ENCODE measurements at regions not wholly inside any gene's neighbourhood (a gene's known extent, or its start where the extent isn't known, plus 50 kb on each side); places are given as distances from the start of the nearest gene placed in this dataset.

- no peak overlapping the region for H3K4me3 ChIP-seq (ENCODE audit: low read length)
- no peaks in the 10 kb centered on the region for H3K4me1 ChIP-seq (ENCODE audit: low read length)
- no peaks in the 10 kb centered on the region for H3K36me3 ChIP-seq (ENCODE audit: insufficient read depth, low read length)
- no peaks in the 10 kb centered on the region for H4K20me1 ChIP-seq (ENCODE audit: insufficient read depth, low read depth, low read length)
- H3K79me2 ChIP-seq (ENCODE audit: low read length): no peaks in the 10 kb centered on the region
- H2AFZ ChIP-seq (ENCODE audit: low read length): no peak overlapping the region
- H3K9me3 ChIP-seq (ENCODE audit: low read length): peaks cover 21% of the 10 kb centered on the region
- no peak overlapping the region for H3K9ac ChIP-seq (ENCODE audit: low read length)
- H3K4me2 ChIP-seq (ENCODE audit: low read depth, low read length, poor library complexity, severe bottlenecking): no peak overlapping the region
- H3K9me2 ChIP-seq (replicated peaks; ENCODE audit: insufficient read depth, low read length): no peaks in the 10 kb centered on the region
- DNase-seq: no peak
- H3K27me3 ChIP-seq (ENCODE audit: low read length): no peaks in the 10 kb centered on the region
- H3K27ac ChIP-seq (ENCODE audit: low read length): no peak overlapping the region
These were observed 1420.2 kb downstream of the PCDH18 start for GRCh38 chr4:136112116-136112515.

DNA sequence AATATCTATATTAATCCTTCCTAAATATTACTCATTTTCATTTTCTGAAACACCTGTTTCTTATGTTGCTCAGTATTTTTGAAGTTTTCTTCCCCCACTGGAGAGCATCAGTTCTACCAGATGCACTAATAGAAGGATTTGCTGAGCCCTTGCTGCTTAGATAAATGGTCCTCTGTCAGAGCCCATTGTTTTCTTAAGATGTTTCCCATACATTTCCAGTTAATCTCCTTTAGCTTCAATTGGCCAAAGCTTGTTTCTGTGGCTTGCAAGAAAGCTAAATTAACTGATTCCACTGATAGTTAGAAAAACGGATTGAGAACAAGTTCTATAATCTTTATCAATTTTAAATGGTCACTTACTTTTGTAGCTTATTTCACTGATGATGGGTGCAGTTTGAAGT lies 1425.5 kb downstream of the PCDH18 start:
- H3K9me3 ChIP-seq (ENCODE audit: low read length): peaks cover 18% of the 10 kb centered on the region
- no peak overlapping the region for H2AFZ ChIP-seq (ENCODE audit: low read length)
- H3K9ac ChIP-seq (ENCODE audit: low read length): no peak overlapping the region
- no peak overlapping the region for H3K27ac ChIP-seq (ENCODE audit: low read length)
- no peak for DNase-seq
- no peaks in the 10 kb centered on the region for H4K20me1 ChIP-seq (ENCODE audit: insufficient read depth, low read depth, low read length)
- no peaks in the 10 kb centered on the region for H3K4me1 ChIP-seq (ENCODE audit: low read length)
- no peaks in the 10 kb centered on the region for H3K27me3 ChIP-seq (ENCODE audit: low read length)
- H3K9me2 ChIP-seq (replicated peaks; ENCODE audit: insufficient read depth, low read length): no peaks in the 10 kb centered on the region
- H3K4me3 ChIP-seq (ENCODE audit: low read length): no peak overlapping the region
- H3K4me2 ChIP-seq (ENCODE audit: low read depth, low read length, poor library complexity, severe bottlenecking): no peak overlapping the region
- no peaks in the 10 kb centered on the region for H3K36me3 ChIP-seq (ENCODE audit: insufficient read depth, low read length)
- no peaks in the 10 kb centered on the region for H3K79me2 ChIP-seq (ENCODE audit: low read length)

DNA sequence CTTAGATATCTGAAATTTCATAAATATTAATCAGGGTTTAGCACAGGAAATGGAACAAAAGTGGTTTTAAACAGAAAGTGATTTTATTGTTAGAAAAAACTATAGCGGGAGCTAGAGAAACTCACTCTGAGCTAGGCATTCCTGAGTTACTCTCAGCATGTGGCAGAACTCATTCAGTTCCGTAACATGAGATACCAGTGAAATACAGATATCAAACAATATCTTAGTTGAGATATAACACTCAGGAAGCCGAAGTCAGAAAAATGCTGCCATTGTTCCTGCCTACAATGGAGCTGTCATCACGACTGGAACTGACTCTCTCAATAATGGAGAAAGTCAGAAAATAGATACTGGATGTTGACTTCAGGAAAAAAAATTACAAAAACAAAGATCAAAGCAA lies 1428.7 kb downstream of the PCDH18 start:
- H3K36me3 ChIP-seq (ENCODE audit: insufficient read depth, low read length): no peaks in the 10 kb centered on the region
- no peak overlapping the region for H3K9ac ChIP-seq (ENCODE audit: low read length)
- no peaks in the 10 kb centered on the region for H3K79me2 ChIP-seq (ENCODE audit: low read length)
- H3K27ac ChIP-seq (ENCODE audit: low read length): no peak overlapping the region
- H3K9me2 ChIP-seq (replicated peaks; ENCODE audit: insufficient read depth, low read length): no peaks in the 10 kb centered on the region
- H4K20me1 ChIP-seq (ENCODE audit: insufficient read depth, low read depth, low read length): no peaks in the 10 kb centered on the region
- H3K9me3 ChIP-seq (ENCODE audit: low read length): peaks cover 34% of the 10 kb centered on the region
- no peak overlapping the region for H3K4me2 ChIP-seq (ENCODE audit: low read depth, low read length, poor library complexity, severe bottlenecking)
- DNase-seq: no peak
- no peak overlapping the region for H3K4me3 ChIP-seq (ENCODE audit: low read length)
- no peaks in the 10 kb centered on the region for H3K4me1 ChIP-seq (ENCODE audit: low read length)
- H2AFZ ChIP-seq (ENCODE audit: low read length): no peak overlapping the region
- H3K27me3 ChIP-seq (ENCODE audit: low read length): no peaks in the 10 kb centered on the region

DNA sequence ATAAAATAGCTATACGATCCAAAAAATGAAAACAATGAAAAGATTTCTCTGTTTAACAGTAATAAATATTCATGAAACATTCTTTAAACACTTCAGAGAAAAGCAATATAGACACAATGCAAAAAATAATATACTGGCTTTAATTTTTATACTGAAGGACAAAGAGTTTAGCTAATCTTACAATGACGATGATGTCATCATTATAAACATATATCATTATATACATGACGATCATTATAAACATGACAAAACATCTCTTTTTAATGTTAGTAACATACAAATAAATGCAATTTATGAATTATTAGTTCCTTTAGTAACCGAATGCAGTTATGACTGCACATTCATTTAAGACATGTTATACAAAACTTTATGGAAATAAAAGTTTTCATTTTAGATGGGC lies 1434.6 kb downstream of the PCDH18 start:
- H3K79me2 ChIP-seq (ENCODE audit: low read length): no peaks in the 10 kb centered on the region
- H3K27me3 ChIP-seq (ENCODE audit: low read length): no peaks in the 10 kb centered on the region
- H4K20me1 ChIP-seq (ENCODE audit: insufficient read depth, low read depth, low read length): no peaks in the 10 kb centered on the region
- H3K27ac ChIP-seq (ENCODE audit: low read length): no peak overlapping the region
- no peak overlapping the region for H3K4me3 ChIP-seq (ENCODE audit: low read length)
- no peak overlapping the region for H3K4me2 ChIP-seq (ENCODE audit: low read depth, low read length, poor library complexity, severe bottlenecking)
- no peak for DNase-seq
- peaks cover 22% of the 10 kb centered on the region for H3K9me3 ChIP-seq (ENCODE audit: low read length)
- no peaks in the 10 kb centered on the region for H3K9me2 ChIP-seq (replicated peaks; ENCODE audit: insufficient read depth, low read length)
- H3K36me3 ChIP-seq (ENCODE audit: insufficient read depth, low read length): no peaks in the 10 kb centered on the region
- H3K9ac ChIP-seq (ENCODE audit: low read length): no peak overlapping the region
- no peaks in the 10 kb centered on the region for H3K4me1 ChIP-seq (ENCODE audit: low read length)
- H2AFZ ChIP-seq (ENCODE audit: low read length): no peak overlapping the region

DNA sequence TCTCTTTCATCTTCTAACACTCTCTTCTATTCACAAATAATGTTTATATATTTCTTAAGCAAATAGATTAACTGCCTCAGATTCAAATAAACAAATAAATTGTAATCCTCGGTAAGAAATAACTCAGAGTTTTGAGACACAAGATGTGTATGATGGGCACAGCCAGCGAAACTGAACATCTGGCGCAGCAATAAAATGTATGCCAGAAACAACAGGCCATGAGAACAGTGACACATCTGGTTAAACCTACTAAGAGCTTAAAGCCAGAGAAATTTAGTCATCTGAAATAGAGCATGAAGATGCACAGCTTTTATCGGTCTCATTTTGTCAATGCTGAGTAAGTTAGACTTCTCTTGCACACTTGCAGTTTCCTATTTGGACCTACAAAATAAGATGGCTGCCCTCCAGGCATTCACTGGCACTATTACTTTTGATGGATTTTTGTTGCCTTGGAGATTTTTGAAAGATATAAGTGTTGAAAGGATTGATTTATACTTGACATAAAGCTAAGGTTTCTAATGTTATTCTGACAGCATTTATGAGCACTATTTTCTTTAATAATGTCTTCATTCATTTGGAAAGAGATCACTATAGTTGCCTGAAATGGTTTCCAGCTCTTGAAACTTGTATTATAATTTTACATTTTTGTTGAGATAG lies 1444.0 kb downstream of the PCDH18 start:
- no peaks in the 10 kb centered on the region for H3K27me3 ChIP-seq (ENCODE audit: low read length)
- no peaks in the 10 kb centered on the region; the same call in 1 of the 2 replicates for H3K9me2 ChIP-seq (replicated peaks; ENCODE audit: insufficient read depth, low read length)
- H4K20me1 ChIP-seq (ENCODE audit: insufficient read depth, low read depth, low read length): no peaks in the 10 kb centered on the region
- no peak overlapping the region for H3K27ac ChIP-seq (ENCODE audit: low read length)
- H3K4me2 ChIP-seq (ENCODE audit: low read depth, low read length, poor library complexity, severe bottlenecking): no peak overlapping the region
- DNase-seq: no peak
- no peaks in the 10 kb centered on the region for H3K79me2 ChIP-seq (ENCODE audit: low read length)
- H3K4me1 ChIP-seq (ENCODE audit: low read length): no peaks in the 10 kb centered on the region
- no peak overlapping the region for H3K4me3 ChIP-seq (ENCODE audit: low read length)
- H3K9me3 ChIP-seq (ENCODE audit: low read length): peaks cover 22% of the 10 kb centered on the region
- no peak overlapping the region for H3K9ac ChIP-seq (ENCODE audit: low read length)
- no peak overlapping the region for H2AFZ ChIP-seq (ENCODE audit: low read length)
- H3K36me3 ChIP-seq (ENCODE audit: insufficient read depth, low read length): no peaks in the 10 kb centered on the region

DNA sequence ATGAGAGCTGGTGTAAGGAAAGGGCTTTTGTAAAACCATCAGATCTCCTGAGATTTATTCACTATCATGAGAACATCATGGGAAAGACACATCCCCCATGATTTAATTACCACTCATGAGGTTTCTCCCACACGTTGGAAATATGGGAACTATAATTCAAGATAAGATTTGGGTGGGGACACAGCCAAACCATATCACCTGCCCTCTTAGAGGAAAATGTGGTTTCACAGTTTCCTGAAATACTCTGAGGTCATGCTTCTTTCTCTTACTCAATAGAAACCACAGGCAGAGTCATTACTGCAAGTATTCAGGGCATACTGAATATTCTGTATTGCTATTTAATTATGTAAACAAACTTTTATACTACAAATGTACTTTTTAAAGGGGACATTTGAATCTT lies 1453.3 kb downstream of the PCDH18 start:
- H4K20me1 ChIP-seq (ENCODE audit: insufficient read depth, low read depth, low read length): no peaks in the 10 kb centered on the region
- no peaks in the 10 kb centered on the region for H3K79me2 ChIP-seq (ENCODE audit: low read length)
- no peak overlapping the region for H3K27ac ChIP-seq (ENCODE audit: low read length)
- H3K36me3 ChIP-seq (ENCODE audit: insufficient read depth, low read length): no peaks in the 10 kb centered on the region
- H2AFZ ChIP-seq (ENCODE audit: low read length): no peak overlapping the region
- no peak overlapping the region for H3K4me3 ChIP-seq (ENCODE audit: low read length)
- no peaks in the 10 kb centered on the region for H3K4me1 ChIP-seq (ENCODE audit: low read length)
- peaks cover 23% of the 10 kb centered on the region; the same call in 1 of the 2 replicates for H3K9me3 ChIP-seq (ENCODE audit: low read length)
- H3K4me2 ChIP-seq (ENCODE audit: low read depth, low read length, poor library complexity, severe bottlenecking): no peak overlapping the region
- H3K9ac ChIP-seq (ENCODE audit: low read length): no peak overlapping the region
- no peaks in the 10 kb centered on the region for H3K27me3 ChIP-seq (ENCODE audit: low read length)
- H3K9me2 ChIP-seq (replicated peaks; ENCODE audit: insufficient read depth, low read length): no peaks in the 10 kb centered on the region
- no peak for DNase-seq

GRCh38 chr4:136056748-136057147 lies 1475.5 kb downstream of the PCDH18 start:
- no peak overlapping the region for H3K27ac ChIP-seq (ENCODE audit: low read length)
- no peak overlapping the region for H3K9ac ChIP-seq (ENCODE audit: low read length)
- no peaks in the 10 kb centered on the region for H3K79me2 ChIP-seq (ENCODE audit: low read length)
- H3K36me3 ChIP-seq (ENCODE audit: insufficient read depth, low read length): no peaks in the 10 kb centered on the region
- DNase-seq: no peak
- peaks cover 19% of the 10 kb centered on the region for H3K9me3 ChIP-seq (ENCODE audit: low read length)
- H3K4me3 ChIP-seq (ENCODE audit: low read length): no peak overlapping the region
- H4K20me1 ChIP-seq (ENCODE audit: insufficient read depth, low read depth, low read length): no peaks in the 10 kb centered on the region
- H3K27me3 ChIP-seq (ENCODE audit: low read length): no peaks in the 10 kb centered on the region
- no peak overlapping the region for H3K4me2 ChIP-seq (ENCODE audit: low read depth, low read length, poor library complexity, severe bottlenecking)
- no peak overlapping the region; the same call in 1 of the 2 replicates for H2AFZ ChIP-seq (ENCODE audit: low read length)
- H3K4me1 ChIP-seq (ENCODE audit: low read length): no peaks in the 10 kb centered on the region
- H3K9me2 ChIP-seq (replicated peaks; ENCODE audit: insufficient read depth, low read length): no peaks in the 10 kb centered on the region

GRCh38 chr4:136055360-136055759 lies 1476.9 kb downstream of the PCDH18 start:
- Histone ChIP-seq H3K4me1 (ENCODE audit: low read length) (no peaks in the 10 kb centered on the region), H3K36me3 (ENCODE audit: insufficient read depth, low read length) (no peaks in the 10 kb centered on the region), H3K9me3 (ENCODE audit: low read length) (peaks cover 19% of the 10 kb centered on the region), H4K20me1 (ENCODE audit: insufficient read depth, low read depth, low read length) (no peaks in the 10 kb centered on the region), H3K9ac (ENCODE audit: low read length) (no peak overlapping the region), H3K4me3 (ENCODE audit: low read length) (no peak overlapping the region), H3K27ac (ENCODE audit: low read length) (no peak overlapping the region), H3K27me3 (ENCODE audit: low read length) (no peaks in the 10 kb centered on the region), H3K9me2 (replicated peaks; ENCODE audit: insufficient read depth, low read length) (no peaks in the 10 kb centered on the region), H3K79me2 (ENCODE audit: low read length) (no peaks in the 10 kb centered on the region), H3K4me2 (ENCODE audit: low read depth, low read length, poor library complexity, severe bottlenecking) (no peak overlapping the region), H2AFZ (ENCODE audit: low read length) (no peak overlapping the region)
- no peak for DNase-seq
